ENCODE measurements at regions not wholly inside any gene's neighbourhood (a gene's known extent, or its start where the extent isn't known, plus 50 kb on each side); places are given as distances from the start of the nearest gene placed in this dataset.

DNA sequence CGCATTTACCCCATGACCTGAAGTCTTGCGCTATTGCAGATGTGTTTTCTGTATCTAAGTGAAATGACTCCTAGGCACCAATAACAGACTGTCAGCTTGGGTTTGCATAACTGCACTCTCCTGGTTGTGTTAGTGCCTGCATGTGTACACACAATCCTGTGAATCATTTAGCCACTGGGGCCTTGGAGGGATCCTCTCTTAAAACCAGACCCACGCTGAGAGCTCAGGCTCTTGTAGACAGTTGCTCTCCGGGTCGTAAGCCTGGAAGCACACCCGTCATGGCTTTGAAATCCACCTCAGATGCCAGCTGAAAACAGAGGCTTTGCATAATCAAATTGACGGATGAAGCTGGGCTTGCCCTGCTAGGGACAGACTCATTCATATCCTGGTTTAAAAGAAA, 79.2 kb upstream of the RBM19 start:
- H3K27ac ChIP-seq (ENCODE audit: low read depth, low read length): no peak overlapping the region
- H3K79me2 ChIP-seq (ENCODE audit: control insufficient read depth, low read length): no peaks in the 10 kb centered on the region
- TF ChIP-seq, protein P1, sequence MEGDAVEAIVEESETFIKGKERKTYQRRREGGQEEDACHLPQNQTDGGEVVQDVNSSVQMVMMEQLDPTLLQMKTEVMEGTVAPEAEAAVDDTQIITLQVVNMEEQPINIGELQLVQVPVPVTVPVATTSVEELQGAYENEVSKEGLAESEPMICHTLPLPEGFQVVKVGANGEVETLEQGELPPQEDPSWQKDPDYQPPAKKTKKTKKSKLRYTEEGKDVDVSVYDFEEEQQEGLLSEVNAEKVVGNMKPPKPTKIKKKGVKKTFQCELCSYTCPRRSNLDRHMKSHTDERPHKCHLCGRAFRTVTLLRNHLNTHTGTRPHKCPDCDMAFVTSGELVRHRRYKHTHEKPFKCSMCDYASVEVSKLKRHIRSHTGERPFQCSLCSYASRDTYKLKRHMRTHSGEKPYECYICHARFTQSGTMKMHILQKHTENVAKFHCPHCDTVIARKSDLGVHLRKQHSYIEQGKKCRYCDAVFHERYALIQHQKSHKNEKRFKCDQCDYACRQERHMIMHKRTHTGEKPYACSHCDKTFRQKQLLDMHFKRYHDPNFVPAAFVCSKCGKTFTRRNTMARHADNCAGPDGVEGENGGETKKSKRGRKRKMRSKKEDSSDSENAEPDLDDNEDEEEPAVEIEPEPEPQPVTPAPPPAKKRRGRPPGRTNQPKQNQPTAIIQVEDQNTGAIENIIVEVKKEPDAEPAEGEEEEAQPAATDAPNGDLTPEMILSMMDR (IDR thresholded peaks at IDR 0.05; ENCODE audit: low read depth, low read length, poor library complexity, severe bottlenecking): no peak
- no peak for TF ChIP-seq EZH2phosphoT487 (IDR thresholded peaks at IDR 0.05; ENCODE audit: borderline replicate concordance, low read length)
- H3K9me2 ChIP-seq (replicated peaks; ENCODE audit: control insufficient read depth, low read length): no peaks in the 10 kb centered on the region
- no peaks in the 10 kb centered on the region for H3K4me1 ChIP-seq (ENCODE audit: control insufficient read depth, low read length)
- H3F3A ChIP-seq (ENCODE audit: control insufficient read depth, insufficient read depth): no peaks in the 10 kb centered on the region
- no peaks in the 10 kb centered on the region for H3K36me3 ChIP-seq (ENCODE audit: control insufficient read depth, low read length)
- H4K20me1 ChIP-seq (ENCODE audit: control insufficient read depth, insufficient read depth, low read depth, low read length): no peaks in the 10 kb centered on the region
- peaks cover 15% of the 10 kb centered on the region for H3K27me3 ChIP-seq (ENCODE audit: control insufficient read depth, low read length)
- no peak overlapping the region for H3K4me3 ChIP-seq (ENCODE audit: low read length)
- no peak overlapping the region for H3K4me2 ChIP-seq (ENCODE audit: low read length)
- no peaks in the 10 kb centered on the region for H3K9me3 ChIP-seq (ENCODE audit: control insufficient read depth, insufficient read depth, low read length)

DNA sequence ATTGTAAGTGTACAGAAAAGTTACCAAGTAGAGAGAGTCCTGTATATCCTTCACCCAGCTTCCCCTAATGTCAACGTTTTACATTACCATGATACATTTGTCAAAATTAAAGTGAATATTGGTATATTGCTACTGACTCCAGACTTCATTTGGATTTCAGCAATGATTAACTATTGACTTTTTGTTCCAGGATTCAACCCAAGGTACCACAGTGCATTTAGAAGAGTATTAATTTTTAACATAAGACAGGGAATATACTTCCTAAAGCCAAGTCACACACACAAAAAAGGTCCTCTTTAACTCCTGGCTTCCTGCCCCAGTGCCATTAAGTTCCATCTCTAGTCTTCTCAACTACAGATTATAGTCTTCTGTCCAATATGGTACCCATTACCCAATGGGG, 75.5 kb upstream of the RBM19 start:
- Histone ChIP-seq H3K27me3 (ENCODE audit: control insufficient read depth, low read length) (peaks cover 7% of the 10 kb centered on the region), H3K9me2 (replicated peaks; ENCODE audit: control insufficient read depth, low read length) (no peaks in the 10 kb centered on the region), H3K4me1 (ENCODE audit: control insufficient read depth, low read length) (no peaks in the 10 kb centered on the region), H3K79me2 (ENCODE audit: control insufficient read depth, low read length) (no peaks in the 10 kb centered on the region), H3K4me2 (ENCODE audit: low read length) (no peak overlapping the region), H3K4me3 (ENCODE audit: low read length) (no peak overlapping the region), H3F3A (ENCODE audit: control insufficient read depth, insufficient read depth) (no peaks in the 10 kb centered on the region), H3K36me3 (ENCODE audit: control insufficient read depth, low read length) (no peaks in the 10 kb centered on the region), H3K9me3 (ENCODE audit: control insufficient read depth, insufficient read depth, low read length) (no peaks in the 10 kb centered on the region), H3K27ac (ENCODE audit: low read depth, low read length) (no peak overlapping the region), H4K20me1 (ENCODE audit: control insufficient read depth, insufficient read depth, low read depth, low read length) (no peaks in the 10 kb centered on the region)
- TF ChIP-seq, protein P1 (IDR thresholded peaks at IDR 0.05; ENCODE audit: low read depth, low read length, poor library complexity, severe bottlenecking): no peak
- TF ChIP-seq EZH2phosphoT487 (IDR thresholded peaks at IDR 0.05; ENCODE audit: borderline replicate concordance, low read length): no peak

DNA sequence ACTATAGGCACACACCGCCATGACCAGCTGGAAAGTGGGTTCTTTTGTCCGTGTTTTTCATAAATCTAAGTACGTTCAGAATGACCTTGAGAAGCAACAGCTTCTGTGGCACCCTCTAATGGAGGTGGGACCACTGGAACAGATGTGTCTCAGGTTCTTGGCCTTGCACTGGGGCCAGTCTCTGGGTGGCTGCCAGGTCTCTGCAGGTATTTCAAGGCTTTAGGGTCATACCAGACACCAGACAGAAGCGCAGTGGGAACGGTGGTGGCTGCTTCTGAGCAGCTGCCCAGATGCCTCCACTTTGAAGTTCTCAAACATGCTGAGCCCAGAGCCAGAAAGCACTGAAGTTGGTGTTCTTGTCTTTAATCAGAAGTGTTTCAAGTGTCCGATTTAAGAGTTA, 75.0 kb upstream of the RBM19 start:
- Histone ChIP-seq H3K27me3 (ENCODE audit: control insufficient read depth, low read length) (peaks cover 4% of the 10 kb centered on the region; the same call in 1 of the 2 replicates), H3K4me2 (ENCODE audit: low read length) (no peak overlapping the region)
- TF ChIP-seq EZH2phosphoT487 (IDR thresholded peaks at IDR 0.05; ENCODE audit: borderline replicate concordance, low read length): no peak
- TF ChIP-seq, protein P1 (IDR thresholded peaks at IDR 0.05; ENCODE audit: low read depth, low read length, poor library complexity, severe bottlenecking): no peak

DNA sequence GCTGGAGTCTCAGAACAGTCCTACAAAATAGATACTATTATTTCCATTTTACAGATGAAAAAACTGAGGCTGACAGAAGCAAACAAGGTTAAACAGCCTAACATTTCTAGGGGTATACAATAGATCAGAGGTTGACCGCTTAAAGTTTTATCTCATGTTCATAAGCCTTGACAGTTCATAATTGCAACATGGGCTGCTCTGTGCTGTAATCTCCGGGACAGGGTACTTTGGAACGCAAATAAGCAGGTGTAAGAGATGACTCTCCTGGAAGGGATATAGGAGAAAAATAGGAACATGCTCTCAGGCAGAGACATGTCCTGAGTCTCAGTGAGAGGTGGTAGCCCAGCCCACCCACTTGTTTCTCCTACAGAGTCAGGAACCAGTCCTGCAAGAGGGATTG, 72.8 kb upstream of the RBM19 start:
- H3K36me3 ChIP-seq (ENCODE audit: control insufficient read depth, low read length): no peaks in the 10 kb centered on the region
- no peak for TF ChIP-seq EZH2phosphoT487 (IDR thresholded peaks at IDR 0.05; ENCODE audit: borderline replicate concordance, low read length)
- TF ChIP-seq, protein P1 (IDR thresholded peaks at IDR 0.05; ENCODE audit: low read depth, low read length, poor library complexity, severe bottlenecking): no peak
- H3K4me1 ChIP-seq (ENCODE audit: control insufficient read depth, low read length): no peaks in the 10 kb centered on the region
- no peak overlapping the region for H3K4me3 ChIP-seq (ENCODE audit: low read length)
- no peaks in the 10 kb centered on the region for H3F3A ChIP-seq (ENCODE audit: control insufficient read depth, insufficient read depth)
- H3K27ac ChIP-seq (ENCODE audit: low read depth, low read length): no peak overlapping the region
- no peaks in the 10 kb centered on the region for H3K79me2 ChIP-seq (ENCODE audit: control insufficient read depth, low read length)
- no peaks in the 10 kb centered on the region for H3K9me3 ChIP-seq (ENCODE audit: control insufficient read depth, insufficient read depth, low read length)
- no peaks in the 10 kb centered on the region for H4K20me1 ChIP-seq (ENCODE audit: control insufficient read depth, insufficient read depth, low read depth, low read length)
- H3K9me2 ChIP-seq (replicated peaks; ENCODE audit: control insufficient read depth, low read length): no peaks in the 10 kb centered on the region
- H3K27me3 ChIP-seq (ENCODE audit: control insufficient read depth, low read length): no peaks in the 10 kb centered on the region; the same call in 1 of the 2 replicates
- no peak overlapping the region for H3K4me2 ChIP-seq (ENCODE audit: low read length)

More for the DNA sequence above, 75.0 kb upstream of the RBM19 start:
- Histone ChIP-seq H3K9me3 (ENCODE audit: control insufficient read depth, insufficient read depth, low read length) (no peaks in the 10 kb centered on the region), H3K27ac (ENCODE audit: low read depth, low read length) (no peak overlapping the region), H4K20me1 (ENCODE audit: control insufficient read depth, insufficient read depth, low read depth, low read length) (no peaks in the 10 kb centered on the region), H3K4me1 (ENCODE audit: control insufficient read depth, low read length) (no peaks in the 10 kb centered on the region), H3K9me2 (replicated peaks; ENCODE audit: control insufficient read depth, low read length) (no peaks in the 10 kb centered on the region), H3F3A (ENCODE audit: control insufficient read depth, insufficient read depth) (no peaks in the 10 kb centered on the region), H3K4me3 (ENCODE audit: low read length) (no peak overlapping the region), H3K36me3 (ENCODE audit: control insufficient read depth, low read length) (no peaks in the 10 kb centered on the region), H3K79me2 (ENCODE audit: control insufficient read depth, low read length) (no peaks in the 10 kb centered on the region)

All from DOHH2 (cell line).